RPMI8226 (cell line): ENCODE measurements at regions not wholly inside any gene's neighbourhood (a gene's known extent, or its start where the extent isn't known, plus 50 kb on each side); places are given as distances from the start of the nearest gene placed in this dataset.
"Not testable (repeated sequence)": the region's sequence is repeated elsewhere in the genome, so short reads cannot be mapped to it uniquely, and the experiment has no call there.

Source experiments
- DNase-seq: peaks from one replicate; pipeline ENCODE4 v3.0.0-alpha.2; 2015

DNA sequence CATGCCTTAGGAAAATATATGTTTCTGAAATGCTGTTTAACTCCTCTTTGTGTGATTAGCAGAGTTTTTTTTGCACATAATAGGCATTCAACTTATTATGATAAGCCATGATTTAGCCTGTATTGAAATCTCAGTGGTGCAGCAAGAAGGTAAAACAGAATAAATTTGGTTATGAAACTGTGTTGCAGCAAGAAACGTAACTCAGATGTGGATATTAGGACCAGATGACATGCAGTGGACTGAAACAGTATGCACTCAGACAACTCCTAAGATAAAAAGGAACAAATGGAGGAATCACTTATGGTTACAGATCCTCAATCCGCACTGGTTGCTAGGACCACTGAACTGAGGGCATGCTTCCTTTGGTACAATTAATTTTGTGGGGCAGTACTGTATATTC is 254.2 kb upstream of the HSF2 start:
- DNase-seq: no peak

DNA sequence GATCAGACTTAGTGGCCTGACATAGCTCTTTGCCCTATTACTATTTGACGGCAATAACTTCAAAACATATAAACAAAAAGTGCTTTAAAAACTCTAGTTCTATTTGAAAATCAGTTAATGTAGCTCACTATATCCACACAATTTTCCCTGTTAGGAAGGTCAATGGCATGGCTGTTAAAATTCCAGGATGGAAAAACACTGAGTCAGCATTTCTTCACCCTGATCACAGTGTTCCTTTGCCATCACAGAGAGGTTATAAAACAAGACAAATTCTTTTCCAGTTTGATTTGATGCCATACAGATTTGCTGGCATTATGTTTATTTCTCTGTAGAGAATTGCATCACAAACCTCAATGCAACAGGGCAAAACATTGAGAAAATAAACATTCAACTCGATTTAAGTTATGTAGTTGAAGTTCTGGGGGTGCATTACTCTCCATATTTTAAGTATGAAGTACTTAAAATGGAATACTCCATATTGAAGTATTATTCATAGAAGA is 253.7 kb upstream of the HSF2 start:
- DNase-seq: no peak

DNA sequence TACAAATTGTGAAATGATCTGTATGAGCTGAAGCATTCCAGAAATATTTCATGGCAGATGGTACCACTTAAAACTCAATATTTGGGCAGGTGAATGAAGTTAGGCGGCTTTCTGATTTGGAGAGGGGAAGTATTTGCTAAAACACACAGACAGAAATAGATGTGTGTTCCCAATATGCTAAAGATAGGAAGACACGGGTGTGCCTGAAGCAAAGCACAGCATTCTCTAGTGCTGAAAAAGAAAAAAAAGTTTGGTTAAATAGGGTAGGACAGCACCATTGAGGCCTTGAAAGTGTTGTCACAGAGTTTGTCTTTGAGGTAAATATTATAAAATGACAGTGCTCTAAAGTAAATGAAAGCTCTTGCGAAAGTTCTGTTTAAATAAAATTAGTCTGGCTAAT is 252.2 kb upstream of the HSF2 start:
- no peak for DNase-seq

DNA sequence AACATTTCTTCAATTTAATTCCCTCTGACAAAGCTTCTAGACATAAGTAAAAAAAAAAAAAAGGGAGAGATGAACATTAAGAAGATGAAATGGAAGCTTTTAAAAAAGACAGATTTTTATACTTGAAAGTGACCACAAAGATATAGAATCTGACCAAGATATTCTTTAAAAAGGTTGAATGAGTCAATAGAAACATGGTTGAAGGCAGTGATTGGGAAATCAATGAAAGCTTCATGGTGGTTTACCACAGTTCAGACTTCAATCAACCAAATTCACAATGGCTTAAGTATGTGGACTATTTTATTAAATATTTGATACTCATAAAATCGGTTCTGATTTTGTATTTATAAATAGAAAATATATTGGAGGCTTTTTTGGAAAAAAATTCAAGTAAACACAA is 248.4 kb upstream of the HSF2 start:
- DNase-seq: no peak

DNA sequence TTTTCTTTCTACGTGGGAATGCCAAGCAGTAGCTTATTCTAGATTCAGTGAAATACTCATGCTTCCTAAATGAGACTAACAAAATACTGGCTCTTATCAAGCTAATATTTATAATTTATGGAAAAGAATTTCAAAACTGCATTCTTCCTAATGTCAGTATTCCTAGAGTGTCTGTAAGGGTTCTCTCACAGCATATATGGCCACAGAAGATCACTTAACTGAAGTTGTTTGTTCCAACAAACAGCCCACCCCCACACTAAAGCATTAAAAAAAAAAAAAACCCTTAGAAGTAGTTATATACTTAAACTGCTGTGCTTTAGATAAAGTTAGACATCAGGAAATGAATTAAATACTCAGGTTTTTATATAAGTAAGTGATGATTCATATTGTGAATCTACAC is 247.7 kb upstream of the HSF2 start:
- DNase-seq: no peak

- no peak for DNase-seq
Measured at GRCh38 chr6:122153557-122153956, 245.9 kb upstream of the HSF2 start.

GRCh38 chr6:122154155-122154554 is 245.3 kb upstream of the HSF2 start:
- no peak for DNase-seq

DNA sequence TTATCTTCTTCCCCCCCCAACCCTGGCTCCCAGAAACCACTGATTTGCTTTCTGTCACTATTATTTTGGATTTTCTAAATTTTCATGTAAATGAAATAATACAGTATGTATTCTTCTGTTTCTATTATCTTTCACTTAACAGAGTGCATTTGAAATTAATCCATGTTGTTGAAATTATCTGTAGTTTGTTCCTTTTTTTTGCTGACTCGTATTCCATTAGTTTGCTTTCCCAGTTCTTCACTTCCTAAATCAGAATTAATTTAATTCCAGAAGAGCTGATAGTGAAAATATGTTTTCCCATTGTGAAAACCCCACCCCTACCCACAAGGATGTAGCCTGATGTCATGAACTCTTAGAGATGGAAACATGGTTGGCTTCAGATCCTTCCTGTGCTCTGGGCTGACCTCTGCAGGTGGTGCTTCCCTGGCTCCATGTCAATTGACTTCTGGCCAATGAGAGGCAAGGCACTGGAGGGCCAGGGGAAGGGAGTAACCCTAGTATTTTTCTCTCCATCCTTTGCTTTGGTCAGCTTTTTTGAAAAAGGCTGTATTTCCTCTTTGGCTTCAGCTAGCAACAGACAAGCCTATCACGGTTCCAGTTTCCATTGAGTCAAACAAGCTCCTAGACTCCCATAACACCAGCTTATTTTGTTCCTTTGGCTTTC is 244.4 kb upstream of the HSF2 start:
- DNase-seq: peak; percentile 25

- no peak for DNase-seq
Measured at GRCh38 chr6:122161136-122161535, 238.3 kb upstream of the HSF2 start.

- no peak for DNase-seq
Measured at GRCh38 chr6:122165014-122165413, 234.4 kb upstream of the HSF2 start.

DNA sequence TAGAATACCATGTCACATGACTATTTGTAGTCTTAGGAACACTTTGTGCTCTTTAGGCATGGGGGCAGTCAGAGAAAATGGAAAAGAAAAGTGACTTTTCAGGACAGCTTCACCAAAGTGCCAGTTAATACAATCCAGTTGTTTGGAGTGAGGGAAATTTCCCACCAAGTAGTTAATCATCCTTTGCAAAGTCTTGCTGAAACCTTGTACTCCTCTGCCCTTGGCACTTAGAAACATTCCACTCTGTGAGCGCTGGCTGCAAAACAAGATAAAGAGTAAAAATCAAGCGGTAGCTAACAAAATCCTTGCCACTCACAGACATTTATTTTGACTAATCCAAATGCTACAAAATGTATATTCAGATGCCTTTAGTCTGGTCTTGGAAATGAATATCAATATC is 229.2 kb upstream of the HSF2 start:
- DNase-seq: no peak

DNA sequence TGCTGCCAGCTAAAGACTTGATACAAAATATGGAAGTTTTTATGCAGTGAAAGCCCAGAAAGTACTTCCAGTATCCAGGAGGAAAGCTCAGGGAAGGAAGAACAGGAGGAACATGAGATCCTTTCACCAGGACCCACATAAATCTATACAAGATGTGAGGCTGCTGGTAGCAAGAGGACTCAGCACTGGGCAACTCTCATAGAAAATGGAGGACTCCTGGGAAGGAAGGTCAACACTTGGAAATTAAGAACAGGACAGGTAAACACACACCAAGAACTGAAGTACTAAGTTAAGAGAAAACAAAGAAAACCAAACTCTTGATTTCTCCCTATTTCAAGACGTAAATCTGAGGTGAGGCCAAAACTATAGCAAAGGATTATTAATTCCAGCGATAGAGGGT is 220.5 kb upstream of the HSF2 start:
- DNase-seq: no peak

DNA sequence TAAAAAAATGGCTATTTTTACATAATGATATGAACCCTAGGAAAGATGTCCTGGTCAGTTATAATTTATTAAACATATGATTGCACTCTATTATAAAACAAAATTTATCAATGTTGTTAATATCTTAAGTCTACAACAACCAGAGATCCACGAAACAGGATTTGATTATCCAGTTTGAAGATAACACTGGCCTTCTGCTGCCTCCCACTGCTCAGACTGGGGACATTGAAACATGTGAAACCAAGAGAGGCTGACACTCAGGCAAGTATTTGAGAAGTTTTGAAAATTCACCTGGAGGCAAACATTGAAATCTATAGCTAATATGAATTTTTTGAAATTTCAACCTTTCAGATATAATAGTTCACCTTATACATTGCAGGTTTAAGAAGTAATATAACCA is 219.3 kb upstream of the HSF2 start:
- DNase-seq: no peak

DNA sequence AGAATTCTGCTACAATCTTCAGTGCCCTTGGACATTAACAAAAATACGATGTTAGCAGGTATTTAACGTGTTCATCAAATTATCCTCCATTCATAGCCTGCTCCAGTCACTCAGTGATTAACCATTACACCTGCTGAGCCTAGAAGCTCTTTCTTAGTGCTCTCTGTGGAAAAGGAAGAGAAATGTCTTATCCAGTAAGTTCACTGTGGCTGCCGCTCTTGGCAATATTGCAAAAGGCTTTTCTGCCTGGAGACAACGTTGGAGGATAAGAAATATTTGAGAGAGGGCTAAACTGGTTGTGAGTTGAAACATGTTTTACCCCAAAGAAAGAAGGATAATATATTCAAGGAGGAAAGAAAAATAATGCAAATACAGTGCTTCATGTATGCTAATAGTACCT is 217.4 kb upstream of the HSF2 start:
- no peak for DNase-seq

DNA sequence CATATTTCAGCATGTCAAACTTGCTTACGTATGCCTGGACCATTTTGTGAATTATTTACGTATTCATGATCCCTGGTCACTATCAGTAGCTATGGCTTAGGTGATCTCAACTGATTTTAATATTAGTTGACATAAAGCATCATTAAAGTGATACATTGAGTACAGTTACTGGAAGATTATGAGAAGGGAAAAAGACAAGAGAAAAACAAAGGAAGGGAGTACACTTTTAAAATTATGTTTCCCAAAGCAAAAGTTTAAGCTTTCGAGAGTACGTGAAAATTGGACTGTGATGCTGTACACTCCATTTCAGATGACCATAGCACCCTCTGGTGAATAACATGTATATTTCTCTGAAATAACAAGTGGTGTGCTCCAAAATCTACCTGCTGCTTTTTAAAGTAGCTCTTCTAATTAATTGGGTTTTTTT is 215.0 kb upstream of the HSF2 start:
- DNase-seq: no peak

DNA sequence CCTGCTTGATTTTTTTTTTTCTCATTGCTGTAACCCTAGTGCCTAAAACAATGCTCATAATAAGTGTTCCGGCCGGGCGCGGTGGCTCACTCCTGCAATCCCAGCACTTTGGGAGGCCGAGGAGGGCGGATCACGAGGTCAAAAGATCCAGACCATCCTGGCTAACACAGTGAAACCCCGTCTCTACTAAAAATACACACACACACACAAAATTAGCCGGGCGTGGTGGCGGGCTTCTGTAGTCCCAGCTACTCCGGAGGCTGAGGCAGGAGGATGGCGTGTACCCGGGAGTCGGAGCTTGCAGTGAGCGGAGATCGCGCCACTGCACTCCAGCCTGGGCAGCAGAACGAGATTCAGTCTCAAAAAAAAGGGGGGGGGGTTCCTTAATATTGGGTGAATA is 214.0 kb upstream of the HSF2 start:
- not testable (repeated sequence) for DNase-seq

GRCh38 chr6:122187186-122187585 is 212.3 kb upstream of the HSF2 start:
- no peak for DNase-seq

DNA sequence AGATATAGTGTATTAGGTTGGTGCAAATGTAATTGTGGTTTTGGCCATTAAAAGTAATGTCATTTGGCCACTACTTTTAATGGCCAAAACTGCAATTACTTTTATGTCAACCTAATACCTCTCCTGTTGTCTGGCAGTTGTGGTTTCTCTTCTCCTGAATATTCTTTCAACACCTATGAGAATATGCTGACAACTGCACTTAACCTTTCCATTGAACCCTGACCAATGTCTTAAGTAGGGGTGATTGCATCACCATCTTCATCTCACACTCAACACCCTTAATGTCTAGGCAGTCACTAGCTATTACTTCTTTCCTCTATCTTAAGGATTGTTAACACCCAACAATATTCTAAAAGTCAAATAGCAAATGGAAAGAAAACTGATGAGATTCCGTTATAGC is 200.5 kb upstream of the HSF2 start:
- DNase-seq: no peak

DNA sequence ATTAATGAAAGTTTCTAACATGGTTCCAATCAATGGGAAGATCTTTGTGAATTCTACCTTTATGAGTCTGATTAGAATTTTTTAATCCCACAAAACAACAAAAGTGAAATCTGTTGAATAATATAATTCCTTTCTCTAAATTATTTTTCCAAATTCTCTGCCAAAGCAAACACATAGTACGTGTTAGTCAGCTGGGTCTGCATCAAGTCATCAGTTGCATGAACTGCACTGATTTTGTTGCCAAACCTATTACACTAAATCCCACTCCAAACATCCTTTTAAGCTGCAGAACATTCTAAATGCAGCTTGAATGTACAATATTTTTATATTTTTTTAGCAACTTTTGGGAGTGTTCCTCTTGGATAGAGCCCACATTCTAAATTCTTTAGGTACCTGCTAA is 199.0 kb upstream of the HSF2 start:
- DNase-seq: no peak

GRCh38 chr6:122202576-122203137 is 196.8 kb upstream of the HSF2 start:
- no peak for DNase-seq

DNA sequence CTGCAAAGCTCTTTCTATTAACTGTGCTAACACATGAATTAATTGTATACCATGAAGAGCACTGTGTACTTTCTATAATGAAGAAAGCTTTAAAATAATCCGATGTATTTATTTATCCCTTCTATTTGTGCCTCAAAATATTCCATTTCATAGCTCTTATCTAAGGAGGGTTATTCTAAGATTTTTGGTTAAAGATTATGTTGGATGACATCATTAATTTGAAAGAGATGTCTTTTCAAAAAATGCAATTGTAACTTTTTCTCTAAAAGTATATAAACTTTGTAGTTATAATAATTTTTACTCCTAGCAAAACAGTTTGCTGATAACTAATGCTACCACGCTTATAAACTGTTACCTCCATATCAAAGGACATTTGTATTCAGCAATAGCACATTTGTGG is 192.4 kb upstream of the HSF2 start:
- DNase-seq: no peak

DNA sequence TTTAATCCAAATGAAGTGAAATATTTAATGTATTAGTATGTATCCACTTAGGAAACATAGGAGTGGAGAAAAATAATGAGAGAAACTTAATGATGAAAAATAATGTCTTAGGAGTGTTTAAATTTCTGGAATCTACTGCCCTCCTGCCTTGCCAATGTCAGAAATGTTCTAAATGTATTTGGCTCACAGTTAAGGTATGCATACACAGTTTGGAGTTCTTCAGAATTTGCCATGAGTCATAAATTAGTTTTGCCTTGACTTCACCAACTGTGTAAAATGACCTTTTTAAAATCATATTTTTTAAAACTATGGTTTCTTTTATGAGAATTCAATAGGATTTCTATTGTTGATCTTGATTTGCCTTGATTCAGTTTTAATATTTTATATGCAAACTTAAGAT is 191.7 kb upstream of the HSF2 start:
- DNase-seq: no peak

GRCh38 chr6:122214605-122215318 is 184.7 kb upstream of the HSF2 start:
- DNase-seq: no peak

GRCh38 chr6:122220254-122220653 is 179.2 kb upstream of the HSF2 start:
- no peak for DNase-seq

GRCh38 chr6:122222761-122223160 is 176.7 kb upstream of the HSF2 start:
- no peak for DNase-seq
